Muscle layer of duodenum (tissue), 2 donors: ENCODE measurements at regions not wholly inside any gene's neighbourhood (a gene's known extent, or its start where the extent isn't known, plus 50 kb on each side); places are given as distances from the start of the nearest gene placed in this dataset.

ENCODE experiments used
- H3K27ac ChIP-seq: one replicate; pipeline ENCODE4 v1.7.0; 2013; ENCODE audit warnings: mild to moderate bottlenecking, low read length
- H3K27me3 ChIP-seq: one replicate; pipeline ENCODE4 v1.7.0; 2013; ENCODE audit warnings: low read depth, mild to moderate bottlenecking, control low read depth, low read length
- H3K36me3 ChIP-seq, 2 donors: one replicate each; pipeline ENCODE4 v1.7.0; 2013; ENCODE audit warnings: low read length in 2 of 2, control low read depth in 1 of 2, mild to moderate bottlenecking in 1 of 2; ENCODE audit not compliant: insufficient read depth in 2 of 2, control insufficient read depth in 1 of 2
- H3K4me1 ChIP-seq, 2 donors: one replicate each; pipeline ENCODE4 v1.7.0; 2013; ENCODE audit warnings: low read length in 2 of 2, mild to moderate bottlenecking in 2 of 2, control low read depth in 1 of 2, moderate library complexity in 1 of 2; ENCODE audit not compliant: insufficient read depth in 2 of 2, control insufficient read depth in 1 of 2
- H3K4me3 ChIP-seq, 2 donors: one replicate each; pipeline ENCODE4 v1.7.0; 2013; ENCODE audit warnings: low read length in 2 of 2, low read depth in 1 of 2, mild to moderate bottlenecking in 1 of 2
- H3K9me3 ChIP-seq, 2 donors: one replicate each; pipeline ENCODE4 v1.7.0; 2013; ENCODE audit warnings: low read length in 2 of 2, control low read depth in 1 of 2, mild to moderate bottlenecking in 1 of 2; ENCODE audit not compliant: control insufficient read depth in 1 of 2
- donor health status: healthy.

DNA sequence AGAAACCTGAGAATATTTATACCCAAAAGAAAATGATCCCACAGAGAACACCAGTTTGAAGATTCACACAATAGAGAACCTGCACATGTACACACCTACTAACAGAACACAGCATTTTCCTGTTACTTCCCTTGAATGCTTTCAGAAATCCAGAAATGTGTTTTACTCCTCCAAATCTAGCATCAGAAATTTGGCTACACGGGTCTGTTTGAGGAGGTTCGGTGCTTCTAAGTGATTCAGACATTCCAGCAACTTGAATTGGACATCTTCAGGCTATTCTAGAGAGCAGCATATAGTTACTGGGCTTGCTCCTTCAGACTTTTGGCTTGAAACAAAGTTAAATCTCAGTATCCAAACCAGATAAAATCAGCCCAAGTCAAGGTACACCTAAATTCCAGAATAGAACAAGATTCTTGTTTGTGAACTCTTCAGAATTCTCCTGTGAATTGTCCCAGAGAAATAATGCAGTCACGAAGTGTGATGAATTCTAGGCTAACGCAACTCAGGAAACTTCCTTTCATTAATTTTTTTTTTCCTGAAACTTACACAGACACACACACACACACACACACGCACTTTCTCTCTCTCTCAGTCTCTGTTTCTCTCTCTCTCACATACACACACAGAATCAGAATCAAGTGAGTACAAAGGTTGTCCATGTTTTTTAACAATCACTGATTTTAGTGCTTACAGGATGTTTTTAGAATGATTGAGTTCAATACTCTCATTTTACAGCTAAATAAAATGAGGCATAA is 278.4 kb upstream of the SNX7 start:
- Histone ChIP-seq H3K4me1 (peaks cover 0 to 2% of the 10 kb centered on the region in 2 donors), H3K36me3 (no peaks in the 10 kb centered on the region), H3K27me3 (no peaks in the 10 kb centered on the region), H3K9me3 (no peaks in the 10 kb centered on the region), H3K27ac (no peak overlapping the region), H3K4me3 (no peak overlapping the region)

DNA sequence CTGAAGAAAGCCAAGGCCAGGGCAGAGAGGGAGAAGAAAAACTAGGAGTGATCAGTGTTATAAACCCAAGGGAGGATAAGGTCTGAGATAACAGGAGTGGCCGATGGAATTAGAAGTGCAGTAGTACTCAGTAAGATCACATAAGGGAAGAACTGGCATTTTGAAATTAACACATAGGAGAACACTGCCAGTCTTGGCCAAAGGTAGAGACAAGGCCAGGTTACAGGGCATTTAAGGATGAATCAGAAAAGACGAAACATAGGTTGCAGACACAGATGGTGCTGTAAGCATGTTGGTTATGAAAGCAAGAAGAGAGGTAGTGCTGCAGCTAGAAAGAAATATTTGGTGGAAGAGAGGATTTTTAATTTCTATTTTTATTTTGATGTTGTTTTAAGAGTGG is 278.9 kb upstream of the SNX7 start:
- H3K27me3 ChIP-seq, result no peaks in the 10 kb centered on the region
- H3K9me3 ChIP-seq, result no peaks in the 10 kb centered on the region
- H3K36me3 ChIP-seq, result no peaks in the 10 kb centered on the region
- no peaks in the 10 kb centered on the region for H3K4me1 ChIP-seq
- H3K4me3 ChIP-seq, result no peak overlapping the region
- no peak overlapping the region for H3K27ac ChIP-seq

DNA sequence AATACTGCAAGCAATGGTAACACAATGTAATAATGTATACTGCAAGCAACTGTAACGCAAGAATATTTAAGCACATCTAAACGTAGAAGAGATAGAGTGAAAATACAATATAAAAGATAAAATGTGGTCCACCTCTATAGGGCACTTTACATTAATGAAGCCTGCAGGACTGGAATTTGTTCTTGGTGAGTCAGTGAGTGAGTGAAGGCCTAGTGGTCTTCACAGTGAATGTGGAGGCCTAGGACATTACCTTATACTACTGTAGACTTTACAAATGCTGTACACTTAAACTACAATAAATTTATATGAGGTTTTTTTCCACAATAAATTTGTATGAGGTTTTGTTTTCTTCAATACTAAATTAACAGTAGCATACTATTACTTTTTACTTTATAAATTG is 287.4 kb upstream of the SNX7 start:
- Histone ChIP-seq H3K4me3 (no peak overlapping the region), H3K9me3 (no peaks in the 10 kb centered on the region), H3K4me1 (no peaks in the 10 kb centered on the region), H3K27me3 (no peaks in the 10 kb centered on the region), H3K36me3 (no peaks in the 10 kb centered on the region), H3K27ac (no peak overlapping the region)

DNA sequence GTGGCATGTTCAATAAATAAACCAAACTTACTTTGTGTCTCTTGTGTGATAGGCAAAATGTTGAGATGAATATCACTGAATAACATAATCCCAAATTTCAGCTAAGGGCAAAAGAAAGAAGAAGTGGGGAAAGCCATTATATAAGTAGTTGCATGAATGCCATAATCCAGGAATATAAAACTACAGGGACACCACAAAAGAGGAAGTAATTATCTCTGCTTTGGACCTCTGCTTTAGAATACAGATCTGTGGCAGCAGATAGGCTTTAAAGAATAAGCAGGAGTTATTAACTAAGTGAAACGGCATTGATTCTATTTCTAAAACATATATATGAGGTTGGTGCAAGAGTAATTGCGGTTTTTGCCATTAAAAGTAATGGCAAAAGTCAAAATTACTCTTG is 288.5 kb upstream of the SNX7 start:
- H3K27me3 ChIP-seq, result no peaks in the 10 kb centered on the region
- no peaks in the 10 kb centered on the region for H3K36me3 ChIP-seq
- H3K4me3 ChIP-seq, result no peak overlapping the region
- no peak overlapping the region for H3K27ac ChIP-seq
- H3K9me3 ChIP-seq, result no peaks in the 10 kb centered on the region
- H3K4me1 ChIP-seq, result no peaks in the 10 kb centered on the region

DNA sequence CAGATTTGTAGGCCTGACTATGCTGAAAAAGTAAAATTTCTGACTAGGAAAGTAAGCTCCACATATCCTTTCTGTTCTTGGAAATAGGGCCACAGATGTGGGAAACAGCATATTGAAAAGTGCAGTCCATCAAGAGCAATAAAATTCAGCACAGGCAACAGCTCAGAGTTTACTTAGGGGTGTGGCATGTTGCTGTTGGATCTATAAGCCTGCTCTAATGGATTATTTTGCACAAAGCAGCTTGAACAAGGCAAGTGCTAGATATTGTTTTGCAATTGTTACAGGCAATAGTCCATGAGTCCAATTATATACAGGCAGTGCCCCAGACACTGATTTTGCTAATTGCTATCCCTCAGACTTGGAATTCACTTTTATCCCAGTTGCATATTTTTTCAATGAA is 289.8 kb upstream of the SNX7 start:
- H3K4me1 ChIP-seq, result no peaks in the 10 kb centered on the region

DNA sequence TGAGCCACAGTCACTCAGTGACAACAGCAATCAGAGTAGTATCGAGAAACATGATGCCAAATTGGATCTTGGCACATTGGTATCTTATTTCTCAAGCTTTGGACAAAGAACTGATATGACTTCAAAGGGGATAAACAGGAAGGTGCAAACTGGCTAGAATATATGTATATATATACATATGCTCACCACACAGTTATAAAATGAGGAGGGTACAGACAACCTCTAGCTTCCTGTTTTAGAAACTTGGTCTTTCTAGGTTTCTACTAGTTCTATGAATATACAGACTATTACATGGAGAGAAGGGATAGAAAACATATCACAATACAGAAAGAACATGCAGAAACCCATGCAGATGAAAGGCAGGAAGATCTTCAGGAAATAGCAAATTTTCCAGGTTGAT is 292.1 kb upstream of the SNX7 start:
- Histone ChIP-seq H3K27ac (no peak overlapping the region), H3K4me1 (no peaks in the 10 kb centered on the region), H3K4me3 (no peak overlapping the region), H3K36me3 (no peaks in the 10 kb centered on the region), H3K27me3 (no peaks in the 10 kb centered on the region), H3K9me3 (no peaks in the 10 kb centered on the region)

More for the DNA sequence above, 289.8 kb upstream of the SNX7 start:
- H3K9me3 ChIP-seq, result no peaks in the 10 kb centered on the region
- no peak overlapping the region for H3K4me3 ChIP-seq
- no peaks in the 10 kb centered on the region for H3K27me3 ChIP-seq
- H3K27ac ChIP-seq, result no peak overlapping the region
- H3K36me3 ChIP-seq, result no peaks in the 10 kb centered on the region

DNA sequence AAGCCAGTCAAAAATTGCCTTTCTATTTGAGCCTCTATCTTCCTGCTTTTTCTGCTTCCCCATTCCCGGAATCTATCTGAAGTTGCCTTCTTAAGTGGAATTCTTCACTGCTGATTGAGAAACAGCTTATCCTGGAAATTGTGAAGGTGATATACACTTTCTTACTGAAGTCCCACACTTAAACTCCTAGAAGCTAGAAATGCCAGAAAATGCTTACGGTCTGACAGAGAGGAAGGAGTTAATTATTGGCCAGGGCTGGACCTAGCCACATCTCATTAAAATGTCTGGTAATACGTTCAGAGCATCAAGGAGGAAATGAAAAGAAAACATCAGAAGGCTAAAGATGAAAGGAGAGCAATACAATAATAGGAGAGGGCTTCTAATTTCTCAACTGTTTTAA is 292.5 kb upstream of the SNX7 start:
- no peak overlapping the region for H3K27ac ChIP-seq
- no peak overlapping the region for H3K4me3 ChIP-seq
- H3K9me3 ChIP-seq, result no peaks in the 10 kb centered on the region
- H3K27me3 ChIP-seq, result no peaks in the 10 kb centered on the region
- H3K36me3 ChIP-seq, result no peaks in the 10 kb centered on the region
- H3K4me1 ChIP-seq, result no peaks in the 10 kb centered on the region

DNA sequence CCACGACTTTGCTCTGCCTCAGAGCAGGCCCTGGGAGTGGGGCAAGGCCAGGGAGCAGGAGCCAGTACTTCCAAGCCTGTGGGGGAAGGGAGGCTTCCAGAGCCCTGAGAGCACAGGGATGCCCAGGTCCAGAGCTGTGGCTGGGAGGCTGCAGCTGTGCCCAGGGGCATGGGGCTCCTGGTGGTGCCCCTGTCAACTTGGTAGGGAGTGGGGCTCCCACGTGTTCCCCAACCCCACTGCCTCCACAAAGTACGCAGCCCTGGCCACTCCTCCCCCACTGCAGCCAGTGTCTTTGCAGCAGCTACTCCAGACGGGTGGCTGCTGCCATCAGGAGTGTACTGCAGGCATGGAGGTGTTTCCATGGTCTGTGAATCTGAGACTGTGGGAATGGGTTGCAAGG is 294.1 kb upstream of the SNX7 start:
- H3K9me3 ChIP-seq, result no peaks in the 10 kb centered on the region

DNA sequence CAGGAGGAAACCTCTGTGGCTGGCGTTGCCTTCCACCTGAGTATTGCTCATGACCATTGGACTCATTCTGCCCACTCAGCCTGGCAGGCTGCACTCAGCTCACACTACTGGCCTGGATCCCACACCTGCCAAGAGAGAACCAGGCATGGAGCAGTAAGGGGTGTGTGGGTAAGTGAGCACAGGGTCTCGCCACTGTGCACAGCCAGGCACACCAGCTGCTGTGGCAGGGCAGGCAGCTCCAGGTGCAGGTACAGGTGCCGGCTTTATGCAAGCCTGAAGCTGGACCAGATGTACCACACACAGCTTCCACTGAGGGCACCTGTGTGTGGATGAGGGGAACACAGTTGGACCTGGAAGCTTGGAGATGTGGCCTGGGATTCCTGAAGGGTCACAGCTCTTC is 295.2 kb upstream of the SNX7 start:
- H3K36me3 ChIP-seq, result no peaks in the 10 kb centered on the region
- H3K27me3 ChIP-seq, result no peaks in the 10 kb centered on the region
- H3K9me3 ChIP-seq, result no peaks in the 10 kb centered on the region
- no peak overlapping the region for H3K27ac ChIP-seq
- no peak overlapping the region for H3K4me3 ChIP-seq
- no peaks in the 10 kb centered on the region for H3K4me1 ChIP-seq

More for the DNA sequence above, 294.1 kb upstream of the SNX7 start:
- Histone ChIP-seq H3K36me3 (no peaks in the 10 kb centered on the region), H3K27me3 (no peaks in the 10 kb centered on the region), H3K27ac (no peak overlapping the region), H3K4me3 (no peak overlapping the region), H3K4me1 (no peaks in the 10 kb centered on the region)

DNA sequence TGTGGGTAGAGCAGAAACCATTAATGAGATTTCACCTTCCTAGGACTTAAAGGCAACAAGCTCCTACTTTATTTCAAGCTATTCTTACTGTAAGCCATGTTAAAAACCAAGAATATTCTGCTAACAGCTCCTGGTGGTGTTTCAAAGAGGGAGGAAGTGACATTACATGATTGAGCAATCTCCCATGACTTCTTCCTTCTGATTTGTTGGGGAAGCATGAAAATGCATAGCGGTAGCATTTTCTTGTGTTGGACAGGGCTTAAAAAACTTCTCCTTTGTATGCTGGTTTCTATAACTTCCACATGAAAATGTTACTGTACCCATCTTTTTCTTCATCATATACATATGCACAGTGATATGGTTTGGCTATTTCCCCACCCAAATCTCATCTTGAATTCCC is 297.0 kb upstream of the SNX7 start:
- Histone ChIP-seq H3K4me3 (no peak overlapping the region), H3K4me1 (no peaks in the 10 kb centered on the region), H3K36me3 (no peaks in the 10 kb centered on the region), H3K27me3 (no peaks in the 10 kb centered on the region), H3K27ac (no peak overlapping the region), H3K9me3 (no peaks in the 10 kb centered on the region)

DNA sequence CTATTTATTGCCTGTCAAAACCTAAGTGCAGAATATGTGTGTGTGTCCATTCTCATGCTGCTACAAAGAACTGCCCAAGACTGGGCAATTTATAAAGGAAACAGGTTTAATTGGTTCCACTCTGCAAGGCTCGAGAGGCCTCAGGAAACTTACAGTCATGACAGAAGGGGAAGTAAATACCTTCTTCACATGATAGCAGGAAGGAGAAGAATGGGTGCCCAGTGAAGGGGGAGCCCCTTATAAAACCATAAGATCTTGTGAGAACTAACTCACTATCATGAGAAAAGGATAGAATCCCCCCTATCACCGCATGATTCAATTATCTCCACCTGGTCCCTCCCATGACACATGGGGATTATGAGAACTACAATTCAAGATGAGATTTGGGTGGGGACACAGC is 300.7 kb upstream of the SNX7 start:
- Histone ChIP-seq H3K4me1 (no peaks in the 10 kb centered on the region), H3K9me3 (no peaks in the 10 kb centered on the region), H3K27ac (no peak overlapping the region), H3K27me3 (no peaks in the 10 kb centered on the region), H3K4me3 (no peak overlapping the region), H3K36me3 (no peaks in the 10 kb centered on the region)
